Activated T-cell treated with anti-CD3 and anti-CD28 coated beads, Interleukin-2, amount 50 U/mL, for 1 hour (primary cell): ENCODE measurements at regions not wholly inside any gene's neighbourhood (a gene's known extent, or its start where the extent isn't known, plus 50 kb on each side); places are given as distances from the start of the nearest gene placed in this dataset.
"Not testable (repeated sequence)": the region's sequence is repeated elsewhere in the genome, so short reads cannot be mapped to it uniquely, and the experiment has no call there.

Source experiments
- DNase-seq: peaks from one replicate; pipeline ENCODE4 v3.0.0-alpha.2; 2020

GRCh38 chr15:66637044-66637443 is 65.0 kb upstream of the SMAD6 start:
- not testable (repeated sequence) for DNase-seq

GRCh38 chr15:66638377-66638776 is 63.7 kb upstream of the SMAD6 start:
- no peak for DNase-seq

GRCh38 chr15:66641485-66642315 is 60.3 kb upstream of the SMAD6 start:
- DNase-seq: no peak

- no peak for DNase-seq
These were observed 59.5 kb upstream of the SMAD6 start for GRCh38 chr15:66642514-66642913.

GRCh38 chr15:66643033-66643432 is 59.0 kb upstream of the SMAD6 start:
- DNase-seq: no peak

- no peak for DNase-seq
These were observed 57.8 kb upstream of the SMAD6 start for GRCh38 chr15:66644000-66644787.

GRCh38 chr15:66644869-66645268 is 57.2 kb upstream of the SMAD6 start:
- no peak for DNase-seq

GRCh38 chr15:66646308-66646707 is 55.7 kb upstream of the SMAD6 start:
- no peak for DNase-seq

GRCh38 chr15:66646799-66647198 is 55.2 kb upstream of the SMAD6 start:
- no peak for DNase-seq

GRCh38 chr15:66647358-66647757 is 54.7 kb upstream of the SMAD6 start:
- DNase-seq: no peak

- DNase-seq: no peak
These were observed 53.4 kb upstream of the SMAD6 start for GRCh38 chr15:66648588-66648987.

- DNase-seq: no peak
These were observed 52.6 kb upstream of the SMAD6 start for GRCh38 chr15:66649235-66649984.

- DNase-seq: no peak
These were observed 51.6 kb upstream of the SMAD6 start for GRCh38 chr15:66650433-66650832.

GRCh38 chr15:66651198-66651597 is 50.8 kb upstream of the SMAD6 start:
- DNase-seq: no peak

- DNase-seq: no peak
These were observed 50.0 kb upstream of the SMAD6 start for GRCh38 chr15:66651913-66652642.
